Body of pancreas (tissue), 4 donors: ENCODE measurements at regions not wholly inside any gene's neighbourhood (a gene's known extent, or its start where the extent isn't known, plus 50 kb on each side); places are given as distances from the start of the nearest gene placed in this dataset.

Experiments used
- POLR2A ChIP-seq, 3 donors: fragments of 450-650 bp; IDR thresholded peaks; one replicate each; pipeline ENCODE4 v1.6.1; 2016; ENCODE audit warnings: antibody characterized with exemption in 3 of 3, mild to moderate bottlenecking in 2 of 3
- TF ChIP-seq, protein P1 (sequence below), 7 experiments: fragments of 450-650 bp in 4 of 7; fragments of 200-600 bp in 3 of 7; sonication (generic) in 3 of 7; IDR thresholded peaks; one replicate each; pipeline ENCODE4 v1.5.1; 2016 to 2019; ENCODE audit warnings: antibody characterized with exemption in 7 of 7

DNA sequence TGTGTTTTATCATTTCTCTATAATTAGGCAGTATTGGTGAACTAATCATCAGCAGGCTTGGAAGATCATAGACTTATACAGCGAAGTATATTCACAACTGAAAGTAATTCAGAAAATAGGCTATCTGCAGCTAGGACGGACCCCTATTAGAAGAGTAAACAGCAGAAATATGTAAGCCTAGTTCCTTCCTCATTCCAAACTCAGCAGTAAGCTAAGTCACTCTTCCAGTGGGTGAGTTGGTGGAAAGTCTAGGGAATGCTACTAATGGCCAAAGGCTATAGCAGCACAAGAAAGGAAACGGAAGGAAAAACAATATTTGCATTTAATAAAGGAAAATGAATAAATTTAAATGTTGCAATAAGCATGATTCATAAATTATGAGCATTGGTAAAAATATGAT, 918.1 kb upstream of the TMPRSS15 start:
- no peak for TF ChIP-seq POLR2A (IDR thresholded peaks at IDR 0.05)
- TF ChIP-seq, protein P1, sequence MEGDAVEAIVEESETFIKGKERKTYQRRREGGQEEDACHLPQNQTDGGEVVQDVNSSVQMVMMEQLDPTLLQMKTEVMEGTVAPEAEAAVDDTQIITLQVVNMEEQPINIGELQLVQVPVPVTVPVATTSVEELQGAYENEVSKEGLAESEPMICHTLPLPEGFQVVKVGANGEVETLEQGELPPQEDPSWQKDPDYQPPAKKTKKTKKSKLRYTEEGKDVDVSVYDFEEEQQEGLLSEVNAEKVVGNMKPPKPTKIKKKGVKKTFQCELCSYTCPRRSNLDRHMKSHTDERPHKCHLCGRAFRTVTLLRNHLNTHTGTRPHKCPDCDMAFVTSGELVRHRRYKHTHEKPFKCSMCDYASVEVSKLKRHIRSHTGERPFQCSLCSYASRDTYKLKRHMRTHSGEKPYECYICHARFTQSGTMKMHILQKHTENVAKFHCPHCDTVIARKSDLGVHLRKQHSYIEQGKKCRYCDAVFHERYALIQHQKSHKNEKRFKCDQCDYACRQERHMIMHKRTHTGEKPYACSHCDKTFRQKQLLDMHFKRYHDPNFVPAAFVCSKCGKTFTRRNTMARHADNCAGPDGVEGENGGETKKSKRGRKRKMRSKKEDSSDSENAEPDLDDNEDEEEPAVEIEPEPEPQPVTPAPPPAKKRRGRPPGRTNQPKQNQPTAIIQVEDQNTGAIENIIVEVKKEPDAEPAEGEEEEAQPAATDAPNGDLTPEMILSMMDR (IDR thresholded peaks at IDR 0.05) = no peak
